GM23338 (cell line): ENCODE measurements at regions not wholly inside any gene's neighbourhood (a gene's known extent, or its start where the extent isn't known, plus 50 kb on each side); places are given as distances from the start of the nearest gene placed in this dataset.

Experiments used
- ATAC-seq: fragments of 200-7000 bp; cut with Tn5 transposase; 3 replicates; pipeline ENCODE4 v1.9.1; 2020
- DNase-seq: peaks from one replicate; pipeline ENCODE4 v3.0.0-alpha.2; 2015; ENCODE audit warnings: low spot score
- H2AFZ ChIP-seq: fragments of 200-600 bp; sonication (generic); 2 replicates; pipeline ENCODE4 v1.8.0; 2016; ENCODE audit warnings: antibody characterized with exemption, mild to moderate bottlenecking, moderate library complexity
- H3F3A ChIP-seq: fragments of 200-600 bp; sonication (generic); replicated peaks from 2 replicates; pipeline ENCODE4 v1.8.0; 2017; ENCODE audit warnings: antibody characterized with exemption, mixed run types, low read depth
- H3K27ac ChIP-seq: fragments of 200-600 bp; sonication (generic); 2 replicates; pipeline ENCODE4 v1.6.1; 2016; ENCODE audit warnings: low read depth
- H3K27me3 ChIP-seq: fragments of 200-600 bp; sonication (generic); 2 replicates; pipeline ENCODE4 v1.8.0; 2016; ENCODE audit warnings: mild to moderate bottlenecking, mixed run types, moderate library complexity; ENCODE audit not compliant: insufficient read depth
- H3K36me3 ChIP-seq: fragments of 200-600 bp; sonication (generic); 2 replicates; pipeline ENCODE4 v1.8.0; 2016; ENCODE audit warnings: mild to moderate bottlenecking; ENCODE audit not compliant: insufficient read depth
- H3K4me1 ChIP-seq: fragments of 200-600 bp; sonication (generic); 2 replicates; pipeline ENCODE4 v1.8.0; 2016; ENCODE audit warnings: mild to moderate bottlenecking, moderate library complexity; ENCODE audit not compliant: insufficient read depth
- H3K4me2 ChIP-seq: fragments of 200-600 bp; sonication (generic); 2 replicates; pipeline ENCODE4 v1.7.1; 2017; ENCODE audit warnings: mixed run types
- H3K4me3 ChIP-seq: fragments of 200-600 bp; sonication (generic); 2 replicates; pipeline ENCODE4 v1.6.1; 2016; ENCODE audit warnings: mixed run types
- H3K79me2 ChIP-seq: fragments of 200-600 bp; sonication (generic); replicated peaks from 2 replicates; pipeline ENCODE4 v1.8.0; 2017; ENCODE audit warnings: mild to moderate bottlenecking; ENCODE audit not compliant: insufficient read depth
- H3K9me2 ChIP-seq: fragments of 200-600 bp; sonication (generic); 2 replicates; pipeline ENCODE4 v1.8.0; 2017; ENCODE audit not compliant: insufficient read depth
- H4K20me1 ChIP-seq: fragments of 200-600 bp; sonication (generic); replicated peaks from 2 replicates; pipeline ENCODE4 v1.8.0; 2017; ENCODE audit warnings: mild to moderate bottlenecking; ENCODE audit not compliant: insufficient read depth
- H3K27ac Mint-ChIP-seq: 2 replicates; pipeline ENCODE4 v1.8.0; 2020; ENCODE audit warnings: inconsistent platforms, mild to moderate bottlenecking, moderate library complexity, mixed read lengths
- H3K27me3 Mint-ChIP-seq: 3 replicates; pipeline ENCODE4 v1.8.0; 2022; ENCODE audit warnings: low read depth, mild to moderate bottlenecking, moderate library complexity, mixed read lengths, inconsistent platforms; ENCODE audit not compliant: insufficient read depth, poor library complexity
- H3K36me3 Mint-ChIP-seq: 3 replicates; pipeline ENCODE4 v1.8.0; 2021; ENCODE audit warnings: low read depth, mild to moderate bottlenecking, inconsistent platforms, moderate library complexity, mixed read lengths
- H3K4me1 Mint-ChIP-seq: 3 replicates; pipeline ENCODE4 v1.8.0; 2020; ENCODE audit warnings: mild to moderate bottlenecking, inconsistent platforms, mixed read lengths
- H3K4me3 Mint-ChIP-seq: 3 replicates; pipeline ENCODE4 v1.8.0; 2021; ENCODE audit warnings: moderate library complexity, mild to moderate bottlenecking, inconsistent platforms, mixed read lengths
- H3K9me3 Mint-ChIP-seq: 3 replicates; pipeline ENCODE4 v1.8.0; 2020; ENCODE audit warnings: moderate library complexity, mild to moderate bottlenecking, inconsistent platforms, mixed read lengths
- CREB1 ChIP-seq: fragments of 250-450 bp; sonication (Bioruptor Pico); IDR thresholded peaks from 2 replicates; pipeline ENCODE4 v1.5.0; 2020; ENCODE audit warnings: low read depth, mild to moderate bottlenecking, moderate library complexity
- EZH2 ChIP-seq: fragments of 200-600 bp; sonication (generic); IDR thresholded peaks from one replicate; pipeline ENCODE4 v1.8.0; 2017; ENCODE audit warnings: antibody characterized with exemption, mild to moderate bottlenecking, low read depth; ENCODE audit not compliant: unreplicated experiment
- EZH2phosphoT487 ChIP-seq: fragments of 200-600 bp; sonication (generic); IDR thresholded peaks from one replicate; pipeline ENCODE4 v1.8.1; 2018; ENCODE audit warnings: antibody characterized with exemption; ENCODE audit not compliant: unreplicated experiment
- JUNB ChIP-seq: IDR thresholded peaks from one replicate; pipeline ENCODE4 v1.6.1; 2016; ENCODE audit warnings: antibody characterized with exemption; ENCODE audit not compliant: unreplicated experiment
- NANOG ChIP-seq: IDR thresholded peaks from 2 replicates; pipeline ENCODE4 v1.6.1; 2016; ENCODE audit warnings: antibody characterized with exemption, borderline replicate concordance
- POLR2AphosphoS5 ChIP-seq: IDR thresholded peaks from 2 replicates; pipeline ENCODE4 v1.6.1; 2016; ENCODE audit warnings: antibody characterized with exemption, low read depth
- REST ChIP-seq: IDR thresholded peaks from one replicate; pipeline ENCODE4 v1.6.1; 2018; ENCODE audit warnings: antibody characterized with exemption; ENCODE audit not compliant: unreplicated experiment
- STAT1 ChIP-seq: IDR thresholded peaks from one replicate; pipeline ENCODE4 v1.6.1; 2016; ENCODE audit warnings: antibody characterized with exemption; ENCODE audit not compliant: unreplicated experiment
- ZNF114 ChIP-seq: fragments of 250-450 bp; sonication (Bioruptor Pico); IDR thresholded peaks from 2 replicates; pipeline ENCODE4 v1.5.0; 2020; ENCODE audit warnings: mild to moderate bottlenecking, moderate library complexity
- ZNF331 ChIP-seq: fragments of 250-450 bp; sonication (Bioruptor Pico); IDR thresholded peaks from 2 replicates; pipeline ENCODE4 v1.5.0; 2020; ENCODE audit warnings: low read depth, mild to moderate bottlenecking, moderate library complexity
- ZNF462 ChIP-seq: fragments of 250-450 bp; sonication (Bioruptor Pico); IDR thresholded peaks from 2 replicates; pipeline ENCODE4 v1.5.0; 2020; ENCODE audit warnings: mild to moderate bottlenecking, moderate library complexity
- TF ChIP-seq, protein P1 (sequence below): IDR thresholded peaks from 2 replicates; pipeline ENCODE4 v1.6.1; 2016; ENCODE audit warnings: antibody characterized with exemption
- TF ChIP-seq, protein P2 (sequence below), 2 experiments: fragments of 200-600 bp in 1 of 2; sonication (generic) in 1 of 2; conservative IDR thresholded peaks; 2 replicates each; pipeline versions ENCODE4 v1.5.1 to v1.6.1; 2016 to 2017; ENCODE audit warnings: antibody characterized with exemption in 2 of 2, low read depth in 2 of 2, mild to moderate bottlenecking in 2 of 2, moderate library complexity in 1 of 2

- H3K9me2 ChIP-seq, result peaks cover 3% of the 10 kb centered on the region; the same call in 1 of the 2 replicates
- peaks cover 89% of the 10 kb centered on the region for H3K9me3 Mint-ChIP-seq
- H3K36me3 Mint-ChIP-seq, result peaks cover 73% of the 10 kb centered on the region
These were observed 609.0 kb downstream of the KCNH5 start for GRCh38 chr14:62436261-62436660.

More at GRCh38 chr14:62436261-62436660, 609.0 kb downstream of the KCNH5 start:
- Histone ChIP-seq H3K36me3 (peaks cover 18% of the 10 kb centered on the region), H3K4me3 (no peak overlapping the region), H3K4me1 (no peaks in the 10 kb centered on the region), H3K4me2 (no peak overlapping the region), H3K79me2 (no peaks in the 10 kb centered on the region), H3F3A (no peaks in the 10 kb centered on the region), H3K27me3 (no peaks in the 10 kb centered on the region), H3K27ac (no peak overlapping the region), H4K20me1 (no peaks in the 10 kb centered on the region), H2AFZ (no peak overlapping the region)
- TF ChIP-seq, protein P1, sequence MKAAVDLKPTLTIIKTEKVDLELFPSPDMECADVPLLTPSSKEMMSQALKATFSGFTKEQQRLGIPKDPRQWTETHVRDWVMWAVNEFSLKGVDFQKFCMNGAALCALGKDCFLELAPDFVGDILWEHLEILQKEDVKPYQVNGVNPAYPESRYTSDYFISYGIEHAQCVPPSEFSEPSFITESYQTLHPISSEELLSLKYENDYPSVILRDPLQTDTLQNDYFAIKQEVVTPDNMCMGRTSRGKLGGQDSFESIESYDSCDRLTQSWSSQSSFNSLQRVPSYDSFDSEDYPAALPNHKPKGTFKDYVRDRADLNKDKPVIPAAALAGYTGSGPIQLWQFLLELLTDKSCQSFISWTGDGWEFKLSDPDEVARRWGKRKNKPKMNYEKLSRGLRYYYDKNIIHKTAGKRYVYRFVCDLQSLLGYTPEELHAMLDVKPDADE, result no peak
- TF ChIP-seq ZNF331 (CRISPR knock-in tag) (no peak), JUNB (no peak), NANOG (no peak), POLR2AphosphoS5 (no peak), CREB1 (CRISPR knock-in tag) (no peak), STAT1 (no peak), ZNF114 (CRISPR knock-in tag) (no peak), ZNF462 (CRISPR knock-in tag) (no peak), REST (no peak), EZH2phosphoT487 (no peak), EZH2 (no peak)
- TF ChIP-seq, protein P2, sequence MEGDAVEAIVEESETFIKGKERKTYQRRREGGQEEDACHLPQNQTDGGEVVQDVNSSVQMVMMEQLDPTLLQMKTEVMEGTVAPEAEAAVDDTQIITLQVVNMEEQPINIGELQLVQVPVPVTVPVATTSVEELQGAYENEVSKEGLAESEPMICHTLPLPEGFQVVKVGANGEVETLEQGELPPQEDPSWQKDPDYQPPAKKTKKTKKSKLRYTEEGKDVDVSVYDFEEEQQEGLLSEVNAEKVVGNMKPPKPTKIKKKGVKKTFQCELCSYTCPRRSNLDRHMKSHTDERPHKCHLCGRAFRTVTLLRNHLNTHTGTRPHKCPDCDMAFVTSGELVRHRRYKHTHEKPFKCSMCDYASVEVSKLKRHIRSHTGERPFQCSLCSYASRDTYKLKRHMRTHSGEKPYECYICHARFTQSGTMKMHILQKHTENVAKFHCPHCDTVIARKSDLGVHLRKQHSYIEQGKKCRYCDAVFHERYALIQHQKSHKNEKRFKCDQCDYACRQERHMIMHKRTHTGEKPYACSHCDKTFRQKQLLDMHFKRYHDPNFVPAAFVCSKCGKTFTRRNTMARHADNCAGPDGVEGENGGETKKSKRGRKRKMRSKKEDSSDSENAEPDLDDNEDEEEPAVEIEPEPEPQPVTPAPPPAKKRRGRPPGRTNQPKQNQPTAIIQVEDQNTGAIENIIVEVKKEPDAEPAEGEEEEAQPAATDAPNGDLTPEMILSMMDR (conservative IDR thresholded peaks at IDR 0.05; ENCODE audit: low read depth in 2 of 2), result no peak
- DNase-seq, result no peak
- no peak for ATAC-seq
- no peak overlapping the region for H3K4me3 Mint-ChIP-seq
- no peak overlapping the region for H3K27ac Mint-ChIP-seq
- H3K27me3 Mint-ChIP-seq, result no peaks in the 10 kb centered on the region
- H3K4me1 Mint-ChIP-seq, result no peaks in the 10 kb centered on the region; the same call in 2 of the 3 replicates
